CD4-positive, alpha-beta T cell (primary cell): ENCODE measurements at regions not wholly inside any gene's neighbourhood (a gene's known extent, or its start where the extent isn't known, plus 50 kb on each side); places are given as distances from the start of the nearest gene placed in this dataset.

Source experiments
- ATAC-seq: fragments of 200-7000 bp; cut with Tn5 transposase; one replicate; pipeline ENCODE4 v1.10.0; 2022; ENCODE audit warnings: mild to moderate bottlenecking; ENCODE audit not compliant: poor library complexity
- CTCF ChIA-PET: fragments of 350-600 bp; sonication (Branson Sonifier 250); formaldehyde crosslinking; loops from one replicate; lab custom pipeline; 2021; ENCODE audit warnings: antibody characterized with exemption, inconsistent platforms; lab: Charles Lee
- POLR2A ChIA-PET: fragments of 350-600 bp; sonication (Branson Sonifier 250); formaldehyde crosslinking; loops from one replicate; lab custom pipeline; 2021; ENCODE audit warnings: antibody characterized with exemption, inconsistent platforms; lab: Charles Lee
- DNase-seq, 14 experiments: peaks; one replicate each; pipeline ENCODE4 v3.0.0-alpha.2; 2013 to 2020; ENCODE audit warnings: mixed read lengths in 2 of 14
- H3K27ac ChIP-seq, 2 donors: one replicate each; pipeline versions ENCODE4 v1.5.1 to v1.7.0; 2013; ENCODE audit warnings: low read length in 2 of 2, low read depth in 1 of 2, mild to moderate bottlenecking in 1 of 2
- H3K27me3 ChIP-seq, 2 experiments: 1 replicate in 1 of 2; 2 replicates in 1 of 2; pipeline versions ENCODE4 v1.6.1 to v1.7.0; 2013; ENCODE audit warnings: low read length in 2 of 2, control low read depth in 1 of 2, mild to moderate bottlenecking in 1 of 2, moderate library complexity in 1 of 2; ENCODE audit not compliant: insufficient read depth in 2 of 2, control insufficient read depth in 1 of 2
- H3K36me3 ChIP-seq: one replicate; pipeline ENCODE4 v1.6.1; 2013; ENCODE audit warnings: low read length, control low read depth; ENCODE audit not compliant: insufficient read depth
- H3K4me1 ChIP-seq: one replicate; pipeline ENCODE4 v1.6.1; 2013; ENCODE audit warnings: low read length, control low read depth; ENCODE audit not compliant: insufficient read depth
- H3K4me3 ChIP-seq: one replicate; pipeline ENCODE4 v1.5.1; 2013; ENCODE audit warnings: mild to moderate bottlenecking, low read length, moderate library complexity
- H3K9me3 ChIP-seq, 2 experiments: 1 replicate in 1 of 2; 2 replicates in 1 of 2; pipeline versions ENCODE4 v1.6.1 to v1.7.0; 2013; ENCODE audit warnings: low read length in 2 of 2, mild to moderate bottlenecking in 2 of 2, control low read depth in 1 of 2, moderate library complexity in 1 of 2; ENCODE audit not compliant: control insufficient read depth in 1 of 2, insufficient read depth in 1 of 2
- H3K27ac Mint-ChIP-seq: one replicate; pipeline ENCODE4 v1.8.0; 2020; ENCODE audit warnings: mixed read lengths
- H3K27me3 Mint-ChIP-seq: one replicate; pipeline ENCODE4 v1.8.0; 2021; ENCODE audit warnings: mixed read lengths
- H3K36me3 Mint-ChIP-seq: one replicate; pipeline ENCODE4 v1.8.0; 2021; ENCODE audit warnings: low read depth, mixed read lengths
- H3K4me1 Mint-ChIP-seq: one replicate; pipeline ENCODE4 v1.8.0; 2021; ENCODE audit warnings: low read depth, mixed read lengths
- H3K4me3 Mint-ChIP-seq: one replicate; pipeline ENCODE4 v1.8.0; 2020; ENCODE audit warnings: mild to moderate bottlenecking, mixed read lengths
- H3K9me3 Mint-ChIP-seq: one replicate; pipeline ENCODE4 v1.8.0; 2020; ENCODE audit warnings: mixed read lengths
- intact Hi-C, 2 experiments: fragments of 100-400 bp; cut with DNase I in 1 of 2; cut with micrococcal nuclease in 1 of 2; formaldehyde crosslinking; loops; one replicate each; pipeline versions ENCODE4 v1.15.1 to v1.9.0; 2023 to 2025; cut with DNase I, micrococcal nuclease
- TF ChIP-seq, protein P1 (sequence below): fragments of 200-600 bp; IDR thresholded peaks from one replicate; pipeline ENCODE4 v1.8.0; 2022; ENCODE audit warnings: antibody characterized with exemption, mild to moderate bottlenecking

- Mint-ChIP-seq H3K27ac (no peak overlapping the region), H3K4me1 (no peaks in the 10 kb centered on the region), H3K36me3 (no peaks in the 10 kb centered on the region), H3K9me3 (peaks cover 9% of the 10 kb centered on the region), H3K27me3 (no peaks in the 10 kb centered on the region), H3K4me3 (no peak overlapping the region)
- Histone ChIP-seq H3K27ac (no peak overlapping the region), H3K4me1 (no peaks in the 10 kb centered on the region), H3K4me3 (no peak overlapping the region), H3K36me3 (no peaks in the 10 kb centered on the region), H3K9me3 (peaks cover 0 to 11% of the 10 kb centered on the region in 2 experiments), H3K27me3 (no peaks in the 10 kb centered on the region)
- peak in 1 of 14 experiments; percentile 6 for DNase-seq
- intact Hi-C loops: no loop called here
- ATAC-seq: no peak
- TF ChIP-seq, protein P1, sequence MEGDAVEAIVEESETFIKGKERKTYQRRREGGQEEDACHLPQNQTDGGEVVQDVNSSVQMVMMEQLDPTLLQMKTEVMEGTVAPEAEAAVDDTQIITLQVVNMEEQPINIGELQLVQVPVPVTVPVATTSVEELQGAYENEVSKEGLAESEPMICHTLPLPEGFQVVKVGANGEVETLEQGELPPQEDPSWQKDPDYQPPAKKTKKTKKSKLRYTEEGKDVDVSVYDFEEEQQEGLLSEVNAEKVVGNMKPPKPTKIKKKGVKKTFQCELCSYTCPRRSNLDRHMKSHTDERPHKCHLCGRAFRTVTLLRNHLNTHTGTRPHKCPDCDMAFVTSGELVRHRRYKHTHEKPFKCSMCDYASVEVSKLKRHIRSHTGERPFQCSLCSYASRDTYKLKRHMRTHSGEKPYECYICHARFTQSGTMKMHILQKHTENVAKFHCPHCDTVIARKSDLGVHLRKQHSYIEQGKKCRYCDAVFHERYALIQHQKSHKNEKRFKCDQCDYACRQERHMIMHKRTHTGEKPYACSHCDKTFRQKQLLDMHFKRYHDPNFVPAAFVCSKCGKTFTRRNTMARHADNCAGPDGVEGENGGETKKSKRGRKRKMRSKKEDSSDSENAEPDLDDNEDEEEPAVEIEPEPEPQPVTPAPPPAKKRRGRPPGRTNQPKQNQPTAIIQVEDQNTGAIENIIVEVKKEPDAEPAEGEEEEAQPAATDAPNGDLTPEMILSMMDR: no peak
- CTCF ChIA-PET: no interaction called here
- POLR2A ChIA-PET: no interaction called here
Measured at GRCh38 chr3:74711913-74712512, 97.6 kb upstream of the CNTN3 start.

- Histone ChIP-seq H3K36me3 (no peaks in the 10 kb centered on the region), H3K27ac (no peak overlapping the region), H3K27me3 (no peaks in the 10 kb centered on the region), H3K9me3 (peaks cover 0 to 9% of the 10 kb centered on the region in 2 experiments), H3K4me1 (no peaks in the 10 kb centered on the region), H3K4me3 (no peak overlapping the region)
- intact Hi-C loops: no loop called here
- POLR2A ChIA-PET: no interaction called here
- Mint-ChIP-seq H3K27ac (no peak overlapping the region), H3K4me1 (no peaks in the 10 kb centered on the region), H3K27me3 (no peaks in the 10 kb centered on the region), H3K4me3 (no peak overlapping the region), H3K36me3 (no peaks in the 10 kb centered on the region), H3K9me3 (peaks cover 9% of the 10 kb centered on the region)
- ATAC-seq (no peak), DNase-seq (no peak)
- TF ChIP-seq, protein P1: no peak
- CTCF ChIA-PET: no interaction called here
Measured at GRCh38 chr3:74709951-74710350, 95.5 kb upstream of the CNTN3 start.

DNA sequence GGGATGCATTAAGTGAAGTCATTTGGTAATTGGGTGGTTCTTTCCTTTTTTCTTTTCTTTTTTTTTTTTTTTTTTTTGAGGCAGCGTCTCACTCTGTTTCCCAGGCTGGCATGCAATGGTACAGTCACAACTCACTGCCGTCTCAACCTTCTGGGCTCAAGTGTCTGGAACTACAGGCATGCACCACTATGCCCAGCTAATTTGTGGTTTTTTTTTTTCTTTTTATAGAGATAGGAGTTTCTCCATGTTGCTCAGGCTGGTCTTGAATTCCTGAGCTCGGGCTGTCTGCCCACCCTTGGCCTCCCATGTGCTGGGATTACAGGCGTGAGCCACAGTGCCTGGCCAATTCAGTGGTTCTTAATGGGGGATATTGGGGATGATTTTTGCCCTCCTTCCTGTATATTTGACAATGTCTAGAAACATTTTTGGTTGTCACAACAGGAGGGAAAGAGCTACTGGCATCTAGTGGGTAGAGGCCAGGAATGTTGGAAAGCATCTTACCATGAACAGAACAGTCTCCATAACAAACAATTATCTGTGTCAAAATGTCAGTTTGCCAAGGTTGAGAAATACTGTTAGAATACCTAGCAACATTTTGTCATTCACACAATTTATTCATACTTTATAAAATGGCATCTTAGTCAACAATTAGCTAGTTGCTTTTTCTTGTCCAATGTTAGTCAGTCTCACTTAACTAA lies 79.4 kb upstream of the CNTN3 start:
- Mint-ChIP-seq H3K36me3 (no peaks in the 10 kb centered on the region), H3K9me3 (peaks cover 7% of the 10 kb centered on the region), H3K4me3 (no peak overlapping the region), H3K27me3 (no peaks in the 10 kb centered on the region), H3K27ac (no peak overlapping the region), H3K4me1 (no peaks in the 10 kb centered on the region)
- ChIA-PET CTCF (no interaction called here), POLR2A (no interaction called here)
- no peak overlapping the region for H3K4me3 ChIP-seq
- intact Hi-C loops: no loop called here
- H3K4me1 ChIP-seq: no peaks in the 10 kb centered on the region
- no peaks in the 10 kb centered on the region for H3K27me3 ChIP-seq
- no peaks in the 10 kb centered on the region for H3K36me3 ChIP-seq
- H3K9me3 ChIP-seq: peaks cover 0 to 2% of the 10 kb centered on the region in 2 experiments
- TF ChIP-seq, protein P1: no peak
- DNase-seq: no peak
- ATAC-seq: no peak
- no peak overlapping the region for H3K27ac ChIP-seq
